HG02884 (cell line): ENCODE measurements at regions not wholly inside any gene's neighbourhood (a gene's known extent, or its start where the extent isn't known, plus 50 kb on each side); places are given as distances from the start of the nearest gene placed in this dataset.

Experiments used
- ATAC-seq: cut with Tn5 transposase; IDR thresholded peaks from one replicate; pipeline ENCODE4 v1.9.1; 2021; ENCODE audit warnings: mild to moderate bottlenecking, moderate library complexity; ENCODE audit not compliant: unreplicated experiment

GRCh38 chr1:82861749-82862148, 1061.0 kb downstream of the ADGRL2 start:
- ATAC-seq = no peak

GRCh38 chr1:82858031-82858430, 1057.3 kb downstream of the ADGRL2 start:
- no peak for ATAC-seq

GRCh38 chr1:82849460-82849859, 1048.7 kb downstream of the ADGRL2 start:
- no peak for ATAC-seq

GRCh38 chr1:82848043-82848442, 1047.3 kb downstream of the ADGRL2 start:
- no peak for ATAC-seq

GRCh38 chr1:82845866-82846265, 1045.1 kb downstream of the ADGRL2 start:
- no peak for ATAC-seq

- ATAC-seq = no peak
Measured at GRCh38 chr1:82844911-82845827, 1044.4 kb downstream of the ADGRL2 start.

- no peak for ATAC-seq
Measured at GRCh38 chr1:82844447-82844846, 1043.7 kb downstream of the ADGRL2 start.

GRCh38 chr1:82843876-82844275, 1043.1 kb downstream of the ADGRL2 start:
- ATAC-seq = no peak

GRCh38 chr1:82840192-82840591, 1039.5 kb downstream of the ADGRL2 start:
- ATAC-seq = no peak

- no peak for ATAC-seq
Measured at GRCh38 chr1:82837766-82838465, 1037.2 kb downstream of the ADGRL2 start.

GRCh38 chr1:82836973-82837680, 1036.4 kb downstream of the ADGRL2 start:
- no peak for ATAC-seq

- ATAC-seq = no peak
Measured at GRCh38 chr1:82836213-82836972, 1035.7 kb downstream of the ADGRL2 start.

GRCh38 chr1:82830690-82831380, 1030.1 kb downstream of the ADGRL2 start:
- no peak for ATAC-seq

- ATAC-seq = no peak
Measured at GRCh38 chr1:82829527-82829926, 1028.8 kb downstream of the ADGRL2 start.

- no peak for ATAC-seq
Measured at GRCh38 chr1:82823876-82824275, 1023.1 kb downstream of the ADGRL2 start.

GRCh38 chr1:82820816-82821215, 1020.1 kb downstream of the ADGRL2 start:
- ATAC-seq = no peak

GRCh38 chr1:82819234-82819633, 1018.5 kb downstream of the ADGRL2 start:
- ATAC-seq = peak; percentile 63

- no peak for ATAC-seq
Measured at GRCh38 chr1:82818586-82818985, 1017.9 kb downstream of the ADGRL2 start.

GRCh38 chr1:82813386-82813785, 1012.7 kb downstream of the ADGRL2 start:
- no peak for ATAC-seq

GRCh38 chr1:82810601-82811000, 1009.9 kb downstream of the ADGRL2 start:
- no peak for ATAC-seq
